ENCODE measurements at regions not wholly inside any gene's neighbourhood (a gene's known extent, or its start where the extent isn't known, plus 50 kb on each side); places are given as distances from the start of the nearest gene placed in this dataset.

DNA sequence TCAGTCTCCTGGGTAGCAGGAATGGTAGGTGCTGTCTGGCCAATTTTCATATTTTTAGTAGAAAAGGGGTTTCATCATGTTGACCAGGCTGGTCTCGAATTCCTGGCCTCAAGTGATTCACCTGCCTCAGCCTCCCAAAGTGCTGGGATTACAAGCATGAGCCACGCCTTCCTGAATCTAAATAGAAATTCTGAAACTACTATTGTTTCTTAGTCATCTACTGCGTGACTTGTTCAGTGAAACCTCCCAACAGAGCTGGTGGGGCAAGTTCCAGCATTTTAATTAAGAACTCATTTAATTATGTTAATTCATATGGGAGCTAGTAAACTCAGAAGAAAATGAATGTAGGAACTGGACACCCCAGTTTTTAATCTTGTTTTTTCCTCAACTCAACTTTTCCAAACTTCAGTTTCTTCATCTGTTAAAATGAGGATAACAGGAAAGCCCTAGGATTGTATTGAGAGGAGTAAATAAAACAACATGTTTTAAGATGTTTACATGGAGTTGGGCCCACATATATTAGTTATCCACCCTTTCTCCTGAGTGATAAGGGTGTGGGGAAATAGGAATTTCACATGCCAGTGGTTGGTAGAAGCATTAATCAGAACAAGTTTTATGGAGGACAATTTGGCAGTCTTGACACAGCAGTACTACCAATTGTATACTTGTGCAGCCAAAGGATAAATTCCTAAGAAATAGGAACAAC is 335.8 kb upstream of the E2F7 start:
- Histone ChIP-seq H3K4me1 (ENCODE audit: control insufficient read depth, insufficient read depth, low read length) (peaks cover 19% of the 10 kb centered on the region), H3K9ac (ENCODE audit: low read length) (no peak overlapping the region), H3K36me3 (ENCODE audit: control insufficient read depth, insufficient read depth, low read length, severe bottlenecking) (no peaks in the 10 kb centered on the region), H3K27me3 (replicated peaks; ENCODE audit: control insufficient read depth, insufficient read depth, low read length) (no peaks in the 10 kb centered on the region), H3K4me3 (ENCODE audit: low read length) (no peak overlapping the region), H3K9me3 (ENCODE audit: control insufficient read depth, low read length) (no peaks in the 10 kb centered on the region)
- no peak for DNase-seq (ENCODE audit: low read depth)

DNA sequence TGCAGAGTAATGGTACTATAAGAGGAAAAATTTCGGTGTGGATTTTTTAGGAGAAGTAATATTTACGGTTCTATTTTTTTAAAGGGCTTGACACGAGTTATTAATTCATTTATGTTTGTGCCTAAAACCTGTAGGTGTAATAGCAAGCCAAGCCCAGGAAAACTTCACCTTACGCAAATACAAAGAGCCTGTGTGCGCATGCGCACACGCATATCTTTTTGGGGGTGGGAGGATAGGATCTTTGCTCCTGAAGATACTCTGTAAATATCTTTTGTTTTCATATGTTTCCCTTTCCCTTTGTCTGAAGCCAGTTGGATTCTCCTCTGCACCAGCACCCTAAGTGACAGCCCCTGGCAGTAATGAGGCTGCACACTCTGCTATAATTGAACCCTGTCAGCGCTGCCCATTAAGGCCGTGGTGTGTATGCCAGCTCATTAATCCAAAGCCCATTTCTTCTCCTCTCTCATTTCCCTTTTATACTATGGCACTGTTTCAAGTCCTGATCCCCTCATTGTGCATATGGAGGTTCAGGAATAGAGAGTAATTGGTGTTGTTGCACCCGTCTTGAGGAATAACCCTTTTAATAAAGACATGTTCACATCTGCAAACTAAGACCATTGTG is 327.2 kb upstream of the E2F7 start:
- H3K9ac ChIP-seq (ENCODE audit: low read length) = no peak overlapping the region
- H3K36me3 ChIP-seq (ENCODE audit: control insufficient read depth, insufficient read depth, low read length, severe bottlenecking) = no peaks in the 10 kb centered on the region

DNA sequence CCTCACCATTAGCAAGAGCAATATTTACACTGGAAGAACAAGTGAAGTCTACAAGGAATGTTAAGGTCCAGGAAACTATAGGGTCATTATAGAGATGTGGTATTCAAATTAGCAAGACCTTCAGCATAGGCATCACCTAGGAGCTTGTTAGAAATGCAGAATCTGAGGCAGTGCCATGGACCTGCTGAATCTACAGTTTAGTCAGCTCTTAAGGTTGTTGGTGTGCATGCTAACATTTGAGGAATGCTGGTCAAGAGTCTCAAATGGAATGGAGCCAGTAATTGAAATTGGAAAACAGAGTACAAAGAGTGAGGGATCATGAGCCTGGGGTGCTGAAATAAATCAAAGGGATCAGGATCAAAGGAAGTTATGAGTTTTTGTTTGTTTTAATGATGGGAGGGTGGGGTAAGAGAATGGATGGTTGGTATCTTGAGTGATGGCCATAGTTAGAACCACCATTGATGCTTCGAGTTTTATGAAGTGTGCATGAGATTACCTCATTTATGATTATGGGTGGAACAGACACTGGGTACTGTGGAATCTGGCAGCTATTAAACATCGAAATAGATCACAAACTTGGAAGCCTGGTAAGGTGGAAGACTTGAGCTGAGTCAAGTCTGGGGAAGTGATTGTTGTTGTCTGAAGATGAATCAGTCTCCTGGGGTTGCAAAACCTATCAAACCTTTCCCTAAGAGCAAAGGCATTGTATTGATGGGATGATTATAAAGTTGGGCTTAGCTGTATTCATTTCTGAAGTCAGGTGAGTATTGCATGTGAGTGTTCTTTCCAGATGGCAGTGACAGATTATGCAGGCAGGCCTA is 323.3 kb upstream of the E2F7 start:
- Histone ChIP-seq H3K9me3 (ENCODE audit: control insufficient read depth, low read length) (no peaks in the 10 kb centered on the region), H3K4me3 (ENCODE audit: low read length) (no peak overlapping the region), H3K4me1 (ENCODE audit: control insufficient read depth, insufficient read depth, low read length) (peaks cover 17% of the 10 kb centered on the region), H3K27me3 (replicated peaks; ENCODE audit: control insufficient read depth, insufficient read depth, low read length) (no peaks in the 10 kb centered on the region), H3K9ac (ENCODE audit: low read length) (no peak overlapping the region), H3K36me3 (ENCODE audit: control insufficient read depth, insufficient read depth, low read length, severe bottlenecking) (no peaks in the 10 kb centered on the region)
- DNase-seq (ENCODE audit: low read depth) = no peak

More for the DNA sequence above, 327.2 kb upstream of the E2F7 start:
- Histone ChIP-seq H3K9me3 (ENCODE audit: control insufficient read depth, low read length) (no peaks in the 10 kb centered on the region), H3K4me1 (ENCODE audit: control insufficient read depth, insufficient read depth, low read length) (peaks cover 8% of the 10 kb centered on the region), H3K27me3 (replicated peaks; ENCODE audit: control insufficient read depth, insufficient read depth, low read length) (no peaks in the 10 kb centered on the region), H3K4me3 (ENCODE audit: low read length) (no peak overlapping the region)
- DNase-seq (ENCODE audit: low read depth) = no peak

DNA sequence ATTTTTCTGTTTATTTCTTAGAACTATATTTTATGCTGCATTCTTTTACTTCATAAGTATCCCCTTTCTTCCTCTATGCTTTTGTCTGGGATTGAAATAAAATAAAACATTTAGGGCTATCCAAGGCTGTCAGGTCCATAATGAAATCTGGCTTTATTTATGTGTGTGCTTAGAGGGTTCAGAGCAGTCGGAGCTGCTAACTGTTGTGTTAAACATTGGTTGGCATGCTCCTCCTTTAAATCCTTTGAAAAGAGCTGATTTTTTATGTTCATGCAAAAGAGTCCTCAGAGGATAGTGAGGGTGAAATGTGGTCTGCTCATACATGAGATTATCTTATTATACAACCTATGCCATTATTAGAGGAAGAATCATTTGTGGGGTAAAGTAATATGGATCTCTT is 322.3 kb upstream of the E2F7 start:
- no peaks in the 10 kb centered on the region for H3K36me3 ChIP-seq (ENCODE audit: control insufficient read depth, insufficient read depth, low read length, severe bottlenecking)
- H3K4me3 ChIP-seq (ENCODE audit: low read length) = no peak overlapping the region
- peaks cover 17% of the 10 kb centered on the region for H3K4me1 ChIP-seq (ENCODE audit: control insufficient read depth, insufficient read depth, low read length)
- no peaks in the 10 kb centered on the region for H3K9me3 ChIP-seq (ENCODE audit: control insufficient read depth, low read length)
- H3K9ac ChIP-seq (ENCODE audit: low read length) = peak overlapping the region; percentile 22
- no peaks in the 10 kb centered on the region for H3K27me3 ChIP-seq (replicated peaks; ENCODE audit: control insufficient read depth, insufficient read depth, low read length)
- DNase-seq (ENCODE audit: low read depth) = no peak

DNA sequence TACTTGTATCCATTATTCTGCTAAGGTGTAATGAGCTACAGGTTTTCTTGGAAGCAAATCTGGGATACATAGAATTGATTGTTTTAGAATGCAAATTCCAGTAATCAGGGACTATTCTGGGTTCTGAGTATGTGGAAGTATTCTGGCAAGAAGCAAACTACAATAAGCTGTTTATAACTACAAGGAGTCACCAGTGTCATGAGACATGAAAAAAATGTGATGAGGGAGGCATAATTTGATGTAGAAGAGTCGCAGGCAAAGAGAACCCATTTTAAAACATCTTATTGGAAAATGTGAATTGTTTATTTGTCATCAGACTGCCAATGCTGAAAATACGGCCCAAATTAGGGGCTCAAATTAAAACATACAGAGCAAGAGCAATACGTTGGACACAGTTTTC is 321.8 kb upstream of the E2F7 start:
- no peak for DNase-seq (ENCODE audit: low read depth)
- Histone ChIP-seq H3K9ac (ENCODE audit: low read length) (peak overlapping the region; percentile 22), H3K27me3 (replicated peaks; ENCODE audit: control insufficient read depth, insufficient read depth, low read length) (no peaks in the 10 kb centered on the region), H3K9me3 (ENCODE audit: control insufficient read depth, low read length) (no peaks in the 10 kb centered on the region), H3K4me3 (ENCODE audit: low read length) (no peak overlapping the region), H3K4me1 (ENCODE audit: control insufficient read depth, insufficient read depth, low read length) (peaks cover 21% of the 10 kb centered on the region), H3K36me3 (ENCODE audit: control insufficient read depth, insufficient read depth, low read length, severe bottlenecking) (no peaks in the 10 kb centered on the region)

DNA sequence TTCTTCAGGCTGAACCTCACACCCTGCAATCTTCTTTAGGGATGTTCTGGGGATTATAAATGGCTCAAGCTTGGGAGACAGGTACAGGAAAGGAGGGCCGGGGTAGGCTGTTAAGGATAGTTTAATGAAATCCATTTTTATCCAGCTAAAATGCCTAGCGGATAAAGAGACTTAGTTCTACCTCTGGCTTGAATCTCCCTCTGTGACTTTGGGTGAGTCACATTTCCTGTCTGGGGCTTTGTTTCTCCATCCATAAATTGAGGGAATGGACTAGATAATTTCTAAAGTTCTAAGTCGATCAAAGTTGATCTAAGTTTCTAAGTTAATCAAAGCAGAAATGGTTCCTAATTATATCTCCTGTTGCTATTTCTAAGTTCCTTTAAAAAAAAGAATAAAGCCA is 319.6 kb upstream of the E2F7 start:
- H3K4me1 ChIP-seq (ENCODE audit: control insufficient read depth, insufficient read depth, low read length) = peaks cover 29% of the 10 kb centered on the region

DNA sequence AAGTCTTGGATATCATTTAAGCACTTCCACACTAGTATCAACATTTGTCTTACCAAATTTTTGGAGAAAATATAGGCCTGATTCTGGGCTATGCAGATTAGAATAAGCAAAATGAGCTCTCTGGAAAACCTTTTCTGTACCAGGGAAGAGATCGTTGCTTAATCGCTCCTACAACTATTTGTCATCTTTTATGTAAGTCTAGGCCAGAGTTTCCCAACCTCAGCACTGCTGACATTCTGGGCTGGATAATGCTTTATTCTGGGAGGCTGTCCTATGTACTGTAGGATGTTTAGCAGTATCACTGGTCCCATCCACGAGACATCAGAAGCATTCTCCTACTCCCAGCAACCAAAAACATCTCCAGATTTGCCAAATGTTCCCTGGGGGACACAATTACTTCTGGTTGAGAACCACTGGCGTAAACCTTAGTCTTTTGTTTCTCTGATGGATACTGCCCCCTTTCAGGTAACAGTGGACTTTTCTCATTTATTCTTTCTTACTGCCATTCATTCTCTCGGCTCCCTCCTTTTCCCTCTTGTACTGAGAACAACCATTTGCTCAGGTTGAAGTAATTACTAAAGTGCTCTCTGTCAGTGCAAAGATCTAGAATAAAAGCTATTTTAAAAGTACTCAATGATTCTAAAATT is 316.9 kb upstream of the E2F7 start:
- peak; percentile 21 for DNase-seq (ENCODE audit: low read depth)
- Histone ChIP-seq H3K9ac (ENCODE audit: low read length) (no peak overlapping the region), H3K9me3 (ENCODE audit: control insufficient read depth, low read length) (no peaks in the 10 kb centered on the region), H3K4me1 (ENCODE audit: control insufficient read depth, insufficient read depth, low read length) (peaks cover 22% of the 10 kb centered on the region), H3K36me3 (ENCODE audit: control insufficient read depth, insufficient read depth, low read length, severe bottlenecking) (no peaks in the 10 kb centered on the region), H3K27me3 (replicated peaks; ENCODE audit: control insufficient read depth, insufficient read depth, low read length) (no peaks in the 10 kb centered on the region), H3K4me3 (ENCODE audit: low read length) (no peak overlapping the region)

More for the DNA sequence above, 319.6 kb upstream of the E2F7 start:
- no peak for DNase-seq (ENCODE audit: low read depth)
- no peaks in the 10 kb centered on the region for H3K27me3 ChIP-seq (replicated peaks; ENCODE audit: control insufficient read depth, insufficient read depth, low read length)
- H3K9me3 ChIP-seq (ENCODE audit: control insufficient read depth, low read length) = no peaks in the 10 kb centered on the region
- H3K36me3 ChIP-seq (ENCODE audit: control insufficient read depth, insufficient read depth, low read length, severe bottlenecking) = no peaks in the 10 kb centered on the region
- H3K4me3 ChIP-seq (ENCODE audit: low read length) = no peak overlapping the region
- no peak overlapping the region for H3K9ac ChIP-seq (ENCODE audit: low read length)

DNA sequence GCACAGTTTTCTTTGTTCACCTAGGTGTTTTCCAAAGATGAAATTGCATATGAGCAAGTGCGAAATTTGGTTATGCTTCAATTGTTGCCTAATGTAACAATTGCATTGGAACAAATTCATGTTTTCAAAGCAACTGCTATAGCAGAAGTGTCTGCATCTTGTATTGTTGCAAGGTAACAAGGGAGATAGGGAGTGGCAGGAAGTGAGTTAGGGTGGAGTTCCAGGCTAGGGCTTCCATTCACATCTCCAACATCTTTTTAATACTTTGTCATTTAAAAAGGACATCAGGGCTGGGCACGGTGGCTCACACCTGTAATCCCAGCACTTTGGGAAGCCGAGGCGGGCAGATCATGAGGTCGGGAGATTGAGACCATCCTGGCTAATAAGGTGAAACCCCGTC is 312.3 kb upstream of the E2F7 start:
- Histone ChIP-seq H3K9ac (ENCODE audit: low read length) (no peak overlapping the region), H3K36me3 (ENCODE audit: control insufficient read depth, insufficient read depth, low read length, severe bottlenecking) (no peaks in the 10 kb centered on the region)

DNA sequence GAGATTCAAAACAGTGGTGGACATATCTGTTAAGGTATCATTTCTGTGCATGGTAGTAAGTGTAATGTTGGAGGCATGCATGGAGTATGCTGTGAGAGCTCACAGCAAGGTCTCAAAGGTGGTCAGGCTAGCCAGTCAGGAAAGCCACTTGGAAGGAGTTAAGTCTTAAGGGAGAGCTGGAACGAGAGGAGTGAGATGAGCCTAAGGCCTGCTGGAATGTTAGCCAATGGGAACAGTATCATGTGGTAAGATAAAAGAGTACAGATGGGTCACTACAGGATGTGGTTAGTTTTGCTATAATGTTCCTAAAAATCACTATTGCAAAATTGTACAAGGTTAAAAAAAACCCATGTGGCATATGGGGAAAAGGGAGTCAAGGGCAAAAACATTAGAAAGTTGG is 311.7 kb upstream of the E2F7 start:
- no peaks in the 10 kb centered on the region for H3K36me3 ChIP-seq (ENCODE audit: control insufficient read depth, insufficient read depth, low read length, severe bottlenecking)
- no peak overlapping the region for H3K9ac ChIP-seq (ENCODE audit: low read length)
- peaks cover 22% of the 10 kb centered on the region for H3K4me1 ChIP-seq (ENCODE audit: control insufficient read depth, insufficient read depth, low read length)
- H3K27me3 ChIP-seq (replicated peaks; ENCODE audit: control insufficient read depth, insufficient read depth, low read length) = no peaks in the 10 kb centered on the region
- peak; percentile 42 for DNase-seq (ENCODE audit: low read depth)
- no peak overlapping the region for H3K4me3 ChIP-seq (ENCODE audit: low read length)
- no peaks in the 10 kb centered on the region for H3K9me3 ChIP-seq (ENCODE audit: control insufficient read depth, low read length)

More for the DNA sequence above, 312.3 kb upstream of the E2F7 start:
- DNase-seq (ENCODE audit: low read depth) = no peak
- Histone ChIP-seq H3K9me3 (ENCODE audit: control insufficient read depth, low read length) (no peaks in the 10 kb centered on the region), H3K4me3 (ENCODE audit: low read length) (no peak overlapping the region), H3K27me3 (replicated peaks; ENCODE audit: control insufficient read depth, insufficient read depth, low read length) (no peaks in the 10 kb centered on the region), H3K4me1 (ENCODE audit: control insufficient read depth, insufficient read depth, low read length) (peaks cover 26% of the 10 kb centered on the region)

DNA sequence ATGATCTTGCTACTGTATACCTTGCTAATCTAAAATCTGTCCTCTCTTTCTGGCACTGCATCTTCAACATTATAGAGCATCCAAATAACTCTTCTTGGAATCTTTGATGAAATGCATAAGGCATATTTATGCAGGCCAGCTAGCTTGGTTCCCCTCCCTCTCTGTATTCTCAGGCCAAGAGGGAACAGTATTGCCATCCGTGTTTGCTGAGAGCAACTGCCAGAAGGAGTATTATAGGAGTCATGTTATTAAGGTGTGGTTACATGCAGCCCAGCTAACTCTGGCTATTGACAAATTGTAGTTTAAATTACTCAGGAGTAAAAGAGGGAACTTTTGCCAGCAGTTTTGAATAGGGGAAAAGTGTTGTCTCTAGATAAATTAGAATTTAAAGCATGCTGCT is 309.3 kb upstream of the E2F7 start:
- no peak for DNase-seq (ENCODE audit: low read depth)
- Histone ChIP-seq H3K4me1 (ENCODE audit: control insufficient read depth, insufficient read depth, low read length) (peaks cover 18% of the 10 kb centered on the region), H3K36me3 (ENCODE audit: control insufficient read depth, insufficient read depth, low read length, severe bottlenecking) (no peaks in the 10 kb centered on the region), H3K4me3 (ENCODE audit: low read length) (no peak overlapping the region), H3K9ac (ENCODE audit: low read length) (no peak overlapping the region), H3K27me3 (replicated peaks; ENCODE audit: control insufficient read depth, insufficient read depth, low read length) (no peaks in the 10 kb centered on the region), H3K9me3 (ENCODE audit: control insufficient read depth, low read length) (no peaks in the 10 kb centered on the region)

DNA sequence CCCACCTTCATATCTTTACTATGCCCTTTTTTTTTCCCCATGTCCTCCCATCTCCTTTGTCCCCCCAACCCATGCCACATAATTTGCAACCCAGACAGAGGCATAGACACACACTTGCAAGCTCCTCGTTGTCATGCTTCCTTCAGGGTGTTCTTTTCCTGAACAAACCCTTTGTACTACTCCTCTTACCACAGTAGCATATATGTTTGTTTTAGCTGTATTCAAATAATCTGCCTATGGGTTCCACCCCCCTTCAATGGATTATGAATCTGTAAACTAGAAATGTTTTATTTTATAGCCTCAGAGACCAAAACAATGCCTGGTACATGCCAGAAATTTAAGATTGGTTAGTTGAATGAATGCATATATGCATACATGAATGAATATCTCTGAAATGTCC is 307.1 kb upstream of the E2F7 start:
- Histone ChIP-seq H3K27me3 (replicated peaks; ENCODE audit: control insufficient read depth, insufficient read depth, low read length) (no peaks in the 10 kb centered on the region), H3K36me3 (ENCODE audit: control insufficient read depth, insufficient read depth, low read length, severe bottlenecking) (no peaks in the 10 kb centered on the region), H3K9me3 (ENCODE audit: control insufficient read depth, low read length) (no peaks in the 10 kb centered on the region), H3K4me1 (ENCODE audit: control insufficient read depth, insufficient read depth, low read length) (peaks cover 15% of the 10 kb centered on the region), H3K4me3 (ENCODE audit: low read length) (no peak overlapping the region), H3K9ac (ENCODE audit: low read length) (no peak overlapping the region)
- no peak for DNase-seq (ENCODE audit: low read depth)
